Esophagus squamous epithelium (tissue), 5 donors: ENCODE measurements at regions not wholly inside any gene's neighbourhood (a gene's known extent, or its start where the extent isn't known, plus 50 kb on each side); places are given as distances from the start of the nearest gene placed in this dataset.

ENCODE experiments used
- DNase-seq: peaks from one replicate; lab custom pipeline; 2025; lab: John Stamatoyannopoulos, UW
- H3K27ac ChIP-seq, 4 donors: fragments of 200-600 bp; sonication (generic); one replicate each; pipeline ENCODE4 v1.5.1; 2016 to 2019; ENCODE audit warnings: mild to moderate bottlenecking in 1 of 4
- H3K27me3 ChIP-seq, 4 donors: fragments of 200-600 bp; sonication (generic); 1 replicate in 3 of 4; 2 replicates in 1 of 4; pipeline versions ENCODE4 v1.5.1 to v1.6.0; 2017 to 2021; ENCODE audit warnings: antibody characterized with exemption in 1 of 4
- H3K36me3 ChIP-seq, 3 donors: fragments of 200-600 bp; sonication (generic); one replicate each; pipeline ENCODE4 v1.5.1; 2016 to 2019
- H3K4me1 ChIP-seq, 3 donors: fragments of 200-600 bp; sonication (generic); one replicate each; pipeline ENCODE4 v1.5.1; 2017 to 2019
- H3K4me3 ChIP-seq, 4 donors: fragments of 200-600 bp; sonication (generic); 1 replicate in 3 of 4; 2 replicates in 1 of 4; pipeline ENCODE4 v1.5.1; 2016 to 2019; ENCODE audit warnings: mild to moderate bottlenecking in 2 of 4, moderate library complexity in 1 of 4
- H3K9me3 ChIP-seq, 3 donors: fragments of 200-600 bp; sonication (generic); one replicate each; pipeline ENCODE4 v1.5.1; 2016 to 2019
- POLR2A ChIP-seq, 4 donors: fragments of 450-650 bp; IDR thresholded peaks; one replicate each; pipeline ENCODE4 v1.6.1; 2017; ENCODE audit warnings: antibody characterized with exemption in 4 of 4, mild to moderate bottlenecking in 4 of 4, moderate library complexity in 3 of 4
- WGBS, 2 donors: methylation state at CpG; one replicate each; pipeline ENCODE4 v1.1.5; 2018; 5-methylcytosine and 5-hydroxymethylcytosine counted together
- intact Hi-C: fragments of 100-400 bp; cut with DNase I; formaldehyde crosslinking; loops from one replicate; pipeline ENCODE4 v1.15.0; 2022
- TF ChIP-seq, protein P1 (sequence below), 6 experiments: fragments of 450-650 bp in 4 of 6; fragments of 200-600 bp in 2 of 6; sonication (generic) in 2 of 6; IDR thresholded peaks; one replicate each; pipeline ENCODE4 v1.5.1; 2016 to 2019; ENCODE audit warnings: antibody characterized with exemption in 6 of 6, mild to moderate bottlenecking in 4 of 6, moderate library complexity in 4 of 6
- donor health status: DM: yes; HTN: yes; CAD: no.

GRCh38 chr6:102793752-102794151 is 1400.2 kb downstream of the GRIK2 start:
- H3K27ac ChIP-seq, result no peak overlapping the region
- no peaks in the 10 kb centered on the region for H3K36me3 ChIP-seq
- no peaks in the 10 kb centered on the region for H3K4me1 ChIP-seq
- 40% methylated on average over 1 of the region's 1 CpG for WGBS, 2 donors
- no peak overlapping the region for H3K4me3 ChIP-seq
- intact Hi-C loops, result no loop called here
- TF ChIP-seq, protein P1, sequence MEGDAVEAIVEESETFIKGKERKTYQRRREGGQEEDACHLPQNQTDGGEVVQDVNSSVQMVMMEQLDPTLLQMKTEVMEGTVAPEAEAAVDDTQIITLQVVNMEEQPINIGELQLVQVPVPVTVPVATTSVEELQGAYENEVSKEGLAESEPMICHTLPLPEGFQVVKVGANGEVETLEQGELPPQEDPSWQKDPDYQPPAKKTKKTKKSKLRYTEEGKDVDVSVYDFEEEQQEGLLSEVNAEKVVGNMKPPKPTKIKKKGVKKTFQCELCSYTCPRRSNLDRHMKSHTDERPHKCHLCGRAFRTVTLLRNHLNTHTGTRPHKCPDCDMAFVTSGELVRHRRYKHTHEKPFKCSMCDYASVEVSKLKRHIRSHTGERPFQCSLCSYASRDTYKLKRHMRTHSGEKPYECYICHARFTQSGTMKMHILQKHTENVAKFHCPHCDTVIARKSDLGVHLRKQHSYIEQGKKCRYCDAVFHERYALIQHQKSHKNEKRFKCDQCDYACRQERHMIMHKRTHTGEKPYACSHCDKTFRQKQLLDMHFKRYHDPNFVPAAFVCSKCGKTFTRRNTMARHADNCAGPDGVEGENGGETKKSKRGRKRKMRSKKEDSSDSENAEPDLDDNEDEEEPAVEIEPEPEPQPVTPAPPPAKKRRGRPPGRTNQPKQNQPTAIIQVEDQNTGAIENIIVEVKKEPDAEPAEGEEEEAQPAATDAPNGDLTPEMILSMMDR (IDR thresholded peaks at IDR 0.05), result no peak
- no peak for TF ChIP-seq POLR2A (IDR thresholded peaks at IDR 0.05)
- no peaks in the 10 kb centered on the region for H3K27me3 ChIP-seq
- H3K9me3 ChIP-seq, result no peaks in the 10 kb centered on the region
- no peak for DNase-seq

DNA sequence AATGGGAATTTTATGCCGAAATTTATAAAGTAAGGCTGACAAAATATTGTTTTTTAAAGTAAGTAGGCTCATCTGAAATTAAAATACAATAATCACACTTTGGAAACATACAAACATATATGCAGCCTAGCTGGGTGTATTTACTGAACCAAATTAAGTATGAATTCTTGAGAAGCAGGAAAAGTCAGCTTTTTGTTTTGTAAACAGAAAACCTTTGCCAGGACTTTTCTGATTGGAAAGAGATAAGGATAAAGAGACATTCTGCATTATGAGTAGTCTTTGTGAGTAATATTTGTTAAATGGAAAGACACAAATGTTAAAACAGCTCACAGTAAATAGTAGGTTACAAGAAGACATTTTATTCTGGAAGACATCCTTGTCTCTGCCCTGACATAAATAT is 1380.8 kb downstream of the GRIK2 start:
- H3K36me3 ChIP-seq, result no peaks in the 10 kb centered on the region
- whole genome bisulfite sequencing, 2 donors, result 52 to 57% methylated on average over 1 of the region's 1 CpG
- intact Hi-C loops, result no loop called here
- no peaks in the 10 kb centered on the region for H3K4me1 ChIP-seq
- no peak overlapping the region for H3K27ac ChIP-seq
- H3K27me3 ChIP-seq, result no peaks in the 10 kb centered on the region
- H3K9me3 ChIP-seq, result peaks cover 0 to under 1% (median 0%) of the 10 kb centered on the region in 3 donors
- no peak overlapping the region for H3K4me3 ChIP-seq
- no peak for DNase-seq
- TF ChIP-seq, protein P1 (IDR thresholded peaks at IDR 0.05), result no peak
- TF ChIP-seq POLR2A (IDR thresholded peaks at IDR 0.05), result no peak

DNA sequence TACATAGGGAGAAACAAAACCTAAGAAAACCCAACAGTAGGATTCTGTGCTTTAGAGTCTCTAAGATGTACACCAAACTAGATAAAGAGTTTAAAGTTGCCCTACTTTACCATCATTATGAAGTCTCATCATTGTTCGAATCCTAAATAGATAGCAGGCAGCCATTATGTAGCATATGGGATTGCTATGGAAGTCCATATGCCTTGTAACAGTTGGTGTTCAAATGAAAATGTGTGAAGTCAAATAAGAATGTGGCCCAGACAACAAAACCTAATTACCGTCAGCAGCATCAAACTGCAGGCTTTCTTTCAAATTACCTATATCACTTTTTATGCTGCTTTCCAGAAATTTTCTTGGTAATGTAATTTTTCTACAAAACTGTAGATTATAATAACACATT is 1380.1 kb downstream of the GRIK2 start:
- H3K4me1 ChIP-seq, result no peaks in the 10 kb centered on the region
- no peak for TF ChIP-seq POLR2A (IDR thresholded peaks at IDR 0.05)
- TF ChIP-seq, protein P1 (IDR thresholded peaks at IDR 0.05), result no peak
- no peaks in the 10 kb centered on the region for H3K27me3 ChIP-seq
- 82 to 84% methylated on average over 2 of the region's 2 CpGs for WGBS, 2 donors
- no peaks in the 10 kb centered on the region for H3K36me3 ChIP-seq
- intact Hi-C loops, result no loop called here
- DNase-seq, result no peak
- no peak overlapping the region for H3K27ac ChIP-seq
- H3K9me3 ChIP-seq, result peaks cover 0 to 4% (median 0%) of the 10 kb centered on the region in 3 donors
- H3K4me3 ChIP-seq, result no peak overlapping the region

- TF ChIP-seq POLR2A (IDR thresholded peaks at IDR 0.05), result no peak
- TF ChIP-seq, protein P1 (IDR thresholded peaks at IDR 0.05), result no peak
- Histone ChIP-seq H3K27ac (no peak overlapping the region), H3K9me3 (peaks cover 0 to 4% (median 0%) of the 10 kb centered on the region in 3 donors), H3K4me3 (no peak overlapping the region), H3K36me3 (no peaks in the 10 kb centered on the region), H3K27me3 (no peaks in the 10 kb centered on the region), H3K4me1 (no peaks in the 10 kb centered on the region)
- no peak for DNase-seq
- WGBS, 2 donors, result 47 to 52% methylated on average over 2 of the region's 2 CpGs
- intact Hi-C loops, result no loop called here
These were observed 1373.5 kb downstream of the GRIK2 start for GRCh38 chr6:102766963-102767362.

GRCh38 chr6:102764317-102764716 is 1370.8 kb downstream of the GRIK2 start:
- no peak for DNase-seq
- TF ChIP-seq, protein P1 (IDR thresholded peaks at IDR 0.05), result no peak
- TF ChIP-seq POLR2A (IDR thresholded peaks at IDR 0.05), result no peak
- intact Hi-C loops, result no loop called here
- no peaks in the 10 kb centered on the region for H3K36me3 ChIP-seq
- WGBS, 2 donors, result 74 to 79% methylated on average over 10 of the region's 10 CpGs
- peaks cover 0 to 3% (median 0%) of the 10 kb centered on the region in 3 donors for H3K9me3 ChIP-seq
- H3K4me1 ChIP-seq, result no peaks in the 10 kb centered on the region
- no peaks in the 10 kb centered on the region for H3K27me3 ChIP-seq
- no peak overlapping the region for H3K27ac ChIP-seq
- H3K4me3 ChIP-seq, result no peak overlapping the region
